ENCODE measurements at regions not wholly inside any gene's neighbourhood (a gene's known extent, or its start where the extent isn't known, plus 50 kb on each side); places are given as distances from the start of the nearest gene placed in this dataset.

DNA sequence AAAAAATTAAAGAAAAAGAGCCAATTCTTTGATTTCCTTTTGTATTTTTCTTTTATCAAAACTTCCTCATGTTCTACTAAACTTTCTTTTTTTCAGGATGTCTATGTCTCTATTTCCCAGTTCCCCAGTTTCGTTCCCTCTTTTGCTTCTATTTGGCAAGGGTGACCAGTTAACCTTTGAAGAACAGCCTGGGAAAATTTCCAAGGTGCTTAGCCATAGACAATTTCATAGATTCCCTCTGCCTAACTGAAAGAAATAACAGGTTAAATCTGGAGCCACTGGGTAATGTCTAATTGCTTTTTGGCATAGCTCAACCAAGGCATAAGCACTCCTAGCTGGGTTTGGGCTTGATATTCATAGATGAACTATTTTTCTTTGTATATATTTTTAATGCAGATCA, 272.3 kb downstream of the ADGRL2 start:
- TF ChIP-seq CTCF (IDR thresholded peaks at IDR 0.05; ENCODE audit: low read depth, low read length, poor library complexity, severe bottlenecking) (no peak), EZH2phosphoT487 (IDR thresholded peaks at IDR 0.05; ENCODE audit: borderline replicate concordance, low read length) (no peak)
